Endothelial cell of umbilical vein (primary cell): ENCODE measurements at regions not wholly inside any gene's neighbourhood (a gene's known extent, or its start where the extent isn't known, plus 50 kb on each side); places are given as distances from the start of the nearest gene placed in this dataset.

Source experiments
- BruUV-seq: library from RNA; stranded (reverse); fragments of 400-500 nt; replicated peaks from 2 replicates; lab custom pipeline; 2021; lab: Mats Ljungman, UMichigan
- CTCF ChIA-PET: fragments of 300-600, 350-600 bp; sonication (Branson Sonifier 250); formaldehyde crosslinking; loops from one replicate; lab custom pipeline; 2021; ENCODE audit warnings: antibody characterized with exemption, inconsistent platforms; lab: Charles Lee
- POLR2A ChIA-PET: fragments of 300-600, 350-600 bp; sonication (Branson Sonifier 250); formaldehyde crosslinking; loops from one replicate; lab custom pipeline; 2021; ENCODE audit warnings: antibody characterized with exemption, inconsistent platforms; lab: Charles Lee
- DNase-seq: peaks from one replicate; pipeline ENCODE4 v3.0.0-alpha.2; 2011; ENCODE audit warnings: low read depth, low spot score
- FAIRE-seq: peaks from 2 replicates; lab custom pipeline; 2011; peaks lifted over from hg19 to GRCh38; lab: Jason Lieb, UNC
- H2AFZ ChIP-seq: 2 replicates; pipeline ENCODE4 v1.6.0; 2012; ENCODE audit warnings: low read depth, low read length, control low read depth, inconsistent platforms
- H3K27ac ChIP-seq: 2 replicates; pipeline ENCODE4 v1.5.1; 2011; ENCODE audit warnings: low read depth, mild to moderate bottlenecking, control low read depth, low read length, moderate library complexity; ENCODE audit not compliant: insufficient read depth
- H3K27me3 ChIP-seq, 2 experiments: 2 replicates each; pipeline versions ENCODE4 v1.6.0 to v1.6.1; 2011; ENCODE audit warnings: low read length in 2 of 2, mixed read lengths in 1 of 2; ENCODE audit not compliant: control insufficient read depth in 2 of 2, insufficient read depth in 2 of 2
- H3K36me3 ChIP-seq, 2 experiments: 2 replicates in 1 of 2; 3 replicates in 1 of 2; pipeline ENCODE4 v1.5.1; 2011; ENCODE audit warnings: low read length in 2 of 2, mild to moderate bottlenecking in 1 of 2, moderate library complexity in 1 of 2; ENCODE audit not compliant: control insufficient read depth in 2 of 2, insufficient read depth in 2 of 2; ENCODE audit errors: extremely low read depth in 1 of 2
- H3K4me1 ChIP-seq: 3 replicates; pipeline ENCODE4 v1.5.1; 2011; ENCODE audit warnings: mild to moderate bottlenecking, low read length; ENCODE audit not compliant: control insufficient read depth, insufficient read depth; ENCODE audit errors: extremely low read depth
- H3K4me2 ChIP-seq: 2 replicates; pipeline ENCODE4 v1.6.1; 2011; ENCODE audit warnings: low read length, control low read depth, mixed read lengths; ENCODE audit not compliant: insufficient read depth
- H3K4me3 ChIP-seq, 3 experiments: fragments of 200-600 bp in 1 of 3; sonication (generic), shearing (Covaris generic) in 1 of 3; replicated peaks in 1 of 3; 2 replicates each; pipeline ENCODE4 v1.5.1; 2011 to 2016; ENCODE audit warnings: control low read depth in 3 of 3, low read length in 3 of 3, mild to moderate bottlenecking in 2 of 3, inconsistent platforms in 1 of 3, low read depth in 1 of 3, moderate library complexity in 1 of 3; ENCODE audit not compliant: insufficient read depth in 1 of 3
- H3K79me2 ChIP-seq: 2 replicates; pipeline ENCODE4 v1.6.0; 2012; ENCODE audit warnings: low read length, inconsistent platforms; ENCODE audit not compliant: control insufficient read depth, insufficient read depth
- H3K9ac ChIP-seq: replicated peaks from 2 replicates; pipeline ENCODE3; 2011; ENCODE audit warnings: low read length, control low read depth; ENCODE audit not compliant: insufficient read depth; ENCODE audit errors: extremely low read depth
- H3K9me1 ChIP-seq: replicated peaks from 3 replicates; pipeline ENCODE4 v1.6.0; 2011; ENCODE audit warnings: mild to moderate bottlenecking, low read length; ENCODE audit not compliant: control insufficient read depth, insufficient read depth; ENCODE audit errors: extremely low read depth
- H3K9me3 ChIP-seq: replicated peaks from 2 replicates; pipeline ENCODE4 v1.5.1; 2012; ENCODE audit warnings: low read length, inconsistent platforms; ENCODE audit not compliant: control insufficient read depth, insufficient read depth
- H4K20me1 ChIP-seq: replicated peaks from 2 replicates; pipeline ENCODE3; 2011; ENCODE audit warnings: mild to moderate bottlenecking, low read length; ENCODE audit not compliant: control insufficient read depth, insufficient read depth; ENCODE audit errors: extremely low read depth
- EZH2 ChIP-seq: IDR thresholded peaks from 2 replicates; pipeline ENCODE4 v1.6.1; 2012; ENCODE audit warnings: borderline replicate concordance, low read depth, mild to moderate bottlenecking, moderate library complexity, low read length, inconsistent platforms; ENCODE audit not compliant: severe bottlenecking
- FOS ChIP-seq: IDR thresholded peaks from 2 replicates; pipeline ENCODE4 v1.6.1; 2011; ENCODE audit warnings: mild to moderate bottlenecking, low read length, moderate library complexity, borderline replicate concordance; ENCODE audit not compliant: insufficient read depth
- GATA2 ChIP-seq: IDR thresholded peaks from 2 replicates; pipeline ENCODE4 v1.7.0; 2011; ENCODE audit warnings: low read depth, mild to moderate bottlenecking, moderate library complexity, mixed read lengths, low read length; ENCODE audit not compliant: insufficient read length, insufficient read depth
- JUN ChIP-seq: IDR thresholded peaks from 2 replicates; pipeline ENCODE4 v1.6.1; 2011; ENCODE audit warnings: borderline replicate concordance, low read depth; ENCODE audit not compliant: insufficient read length, insufficient read depth
- MYC ChIP-seq: IDR thresholded peaks from one replicate; pipeline ENCODE4 v1.6.1; 2011; ENCODE audit warnings: mild to moderate bottlenecking, low read depth, low read length
- POLR2A ChIP-seq: IDR thresholded peaks from 2 replicates; pipeline ENCODE4 v1.6.1; 2012; ENCODE audit warnings: low read depth, mild to moderate bottlenecking, control low read depth, low read length
- POLR2AphosphoS5 ChIP-seq: IDR thresholded peaks from 2 replicates; pipeline ENCODE4 v1.6.1; 2012; ENCODE audit warnings: low read depth, mild to moderate bottlenecking, control low read depth, low read length, moderate library complexity; ENCODE audit not compliant: insufficient read depth
- dilution Hi-C: fragments of 300-500 bp; cut with MboI; formaldehyde crosslinking; loops from one replicate; pipeline ENCODE4 v1.15.0; 2019; ENCODE audit warnings: low sequenced_read_pairs; ENCODE audit not compliant: extremely low pct_ligation_motif_present
- intact Hi-C: fragments of 100-400 bp; cut with micrococcal nuclease; formaldehyde crosslinking; loops from one replicate; pipeline ENCODE4 v1.10.0; 2022
- TF ChIP-seq, protein P1 (sequence below): IDR thresholded peaks from 2 replicates; pipeline ENCODE4 v1.6.1; 2011; ENCODE audit not compliant: insufficient read depth, insufficient read length
- TF ChIP-seq, protein P2 (sequence below), 2 donors: IDR thresholded peaks; 1 replicate in 1 of 2; 2 replicates in 1 of 2; pipeline ENCODE4 v1.5.1; 2011; ENCODE audit warnings: low read length in 2 of 2, mild to moderate bottlenecking in 2 of 2, moderate library complexity in 2 of 2, control low read depth in 1 of 2, inconsistent platforms in 1 of 2, low read depth in 1 of 2; ENCODE audit not compliant: insufficient read depth in 1 of 2; ENCODE audit errors: extremely low read depth in 1 of 2

DNA sequence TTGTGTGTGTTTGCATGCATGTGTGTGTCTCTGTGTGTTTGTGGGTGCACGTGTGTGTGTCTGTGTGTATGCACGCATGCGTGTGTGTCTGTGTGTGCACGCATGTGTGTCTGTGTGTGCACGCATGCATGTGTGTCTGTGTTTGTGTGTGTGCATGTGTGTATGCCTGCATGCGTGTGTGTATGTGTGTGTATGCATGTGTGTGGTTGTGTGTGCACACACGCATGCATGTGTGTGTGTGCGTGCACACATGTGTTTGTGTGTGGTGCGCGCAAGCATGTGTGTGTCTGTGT, 239.9 kb upstream of the TNRC6C start:
- no peaks in the 10 kb centered on the region for H4K20me1 ChIP-seq
- no peaks in the 10 kb centered on the region for H3K4me1 ChIP-seq
- no peaks in the 10 kb centered on the region for H3K79me2 ChIP-seq
- no peak overlapping the region for H3K4me3 ChIP-seq
- CTCF ChIA-PET = no interaction called here
- H3K4me2 ChIP-seq = no peak overlapping the region
- H3K27me3 ChIP-seq = peaks cover 2 to 5% of the 10 kb centered on the region in 2 experiments
- TF ChIP-seq, protein P1, sequence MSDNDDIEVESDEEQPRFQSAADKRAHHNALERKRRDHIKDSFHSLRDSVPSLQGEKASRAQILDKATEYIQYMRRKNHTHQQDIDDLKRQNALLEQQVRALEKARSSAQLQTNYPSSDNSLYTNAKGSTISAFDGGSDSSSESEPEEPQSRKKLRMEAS = no peak
- TF ChIP-seq, protein P2, sequence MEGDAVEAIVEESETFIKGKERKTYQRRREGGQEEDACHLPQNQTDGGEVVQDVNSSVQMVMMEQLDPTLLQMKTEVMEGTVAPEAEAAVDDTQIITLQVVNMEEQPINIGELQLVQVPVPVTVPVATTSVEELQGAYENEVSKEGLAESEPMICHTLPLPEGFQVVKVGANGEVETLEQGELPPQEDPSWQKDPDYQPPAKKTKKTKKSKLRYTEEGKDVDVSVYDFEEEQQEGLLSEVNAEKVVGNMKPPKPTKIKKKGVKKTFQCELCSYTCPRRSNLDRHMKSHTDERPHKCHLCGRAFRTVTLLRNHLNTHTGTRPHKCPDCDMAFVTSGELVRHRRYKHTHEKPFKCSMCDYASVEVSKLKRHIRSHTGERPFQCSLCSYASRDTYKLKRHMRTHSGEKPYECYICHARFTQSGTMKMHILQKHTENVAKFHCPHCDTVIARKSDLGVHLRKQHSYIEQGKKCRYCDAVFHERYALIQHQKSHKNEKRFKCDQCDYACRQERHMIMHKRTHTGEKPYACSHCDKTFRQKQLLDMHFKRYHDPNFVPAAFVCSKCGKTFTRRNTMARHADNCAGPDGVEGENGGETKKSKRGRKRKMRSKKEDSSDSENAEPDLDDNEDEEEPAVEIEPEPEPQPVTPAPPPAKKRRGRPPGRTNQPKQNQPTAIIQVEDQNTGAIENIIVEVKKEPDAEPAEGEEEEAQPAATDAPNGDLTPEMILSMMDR (IDR thresholded peaks at IDR 0.05; ENCODE audit: extremely low read depth in 1 of 2, insufficient read depth in 1 of 2, low read depth in 1 of 2, low read length in 2 of 2) = no peak
- TF ChIP-seq POLR2A (no peak), JUN (no peak), GATA2 (no peak), FOS (no peak), MYC (no peak), EZH2 (no peak), POLR2AphosphoS5 (no peak)
- POLR2A ChIA-PET = no interaction called here
- H3K36me3 ChIP-seq = no peaks in the 10 kb centered on the region
- H3K27ac ChIP-seq = no peak overlapping the region
- no peaks in the 10 kb centered on the region for H3K9me3 ChIP-seq
- H3K9ac ChIP-seq = no peak overlapping the region
- no peak overlapping the region for H2AFZ ChIP-seq
- BruUV-seq = no TSS peak
- DNase-seq (no peak), FAIRE-seq (no peak)
- no peaks in the 10 kb centered on the region for H3K9me1 ChIP-seq
- intact Hi-C loops = no loop called here
- dilution Hi-C loops = no loop called here
